Keratinocyte (primary cell): ENCODE measurements at regions not wholly inside any gene's neighbourhood (a gene's known extent, or its start where the extent isn't known, plus 50 kb on each side); places are given as distances from the start of the nearest gene placed in this dataset.

ENCODE experiments used
- CTCF ChIP-seq, 3 experiments: IDR thresholded peaks in 1 of 3; conservative IDR thresholded peaks in 1 of 3; optimal IDR thresholded peaks in 1 of 3; 2 replicates in 2 of 3; 3 replicates in 1 of 3; pipeline versions ENCODE3 to v1.5.1; 2011; ENCODE audit warnings: low read length in 3 of 3, mild to moderate bottlenecking in 3 of 3, moderate library complexity in 2 of 3, control low read depth in 1 of 3, inconsistent platforms in 1 of 3; ENCODE audit not compliant: insufficient read depth in 2 of 3; ENCODE audit errors: extremely low read depth in 1 of 3
- EZH2 ChIP-seq: IDR thresholded peaks from one replicate; pipeline ENCODE4 v1.6.1; 2012; ENCODE audit warnings: inconsistent platforms, mild to moderate bottlenecking, low read length, moderate library complexity

GRCh38 chr12:111093428-111094142, 173.2 kb upstream of the MYL2 start:
- TF ChIP-seq CTCF (optimal IDR thresholded peaks at IDR 0.05 in 1 of 3, IDR thresholded peaks at IDR 0.05 in 1 of 3, conservative IDR thresholded peaks at IDR 0.05 in 1 of 3; ENCODE audit: extremely low read depth in 1 of 3, insufficient read depth in 2 of 3, low read length in 3 of 3): no peak
- peak; percentile 52 for TF ChIP-seq EZH2
